Activated T-helper 1 cell treated with anti-CD3 and anti-CD28 coated beads, Interleukin-12 subunit alpha, Interleukin-12 subunit beta, Interleukin-2, Interleukin-4 antibody, amounts not matched to agents 30 ng/mL and 10 ng/mL and 1 ng/mL, durations not matched to agents 14 hours and 24 hours and 36 hours (primary cell): ENCODE measurements at regions not wholly inside any gene's neighbourhood (a gene's known extent, or its start where the extent isn't known, plus 50 kb on each side); places are given as distances from the start of the nearest gene placed in this dataset.
"Not testable (repeated sequence)": the region's sequence is repeated elsewhere in the genome, so short reads cannot be mapped to it uniquely, and the experiment has no call there.

ENCODE experiments used
- DNase-seq: peaks from one replicate; pipeline ENCODE4 v3.0.0; 2021; ENCODE audit warnings: low spot score
- H3K27ac Mint-ChIP-seq: one replicate; pipeline ENCODE4 v1.8.0; 2021; ENCODE audit warnings: mild to moderate bottlenecking, mixed read lengths
- H3K27me3 Mint-ChIP-seq: one replicate; pipeline ENCODE4 v1.8.0; 2022; ENCODE audit warnings: mild to moderate bottlenecking, moderate library complexity, mixed read lengths; ENCODE audit not compliant: insufficient read depth
- H3K36me3 Mint-ChIP-seq: one replicate; pipeline ENCODE4 v1.8.0; 2021; ENCODE audit warnings: low read depth, mixed read lengths
- H3K4me1 Mint-ChIP-seq: one replicate; pipeline ENCODE4 v1.8.0; 2021; ENCODE audit warnings: low read depth, mixed read lengths
- H3K4me3 Mint-ChIP-seq: one replicate; pipeline ENCODE4 v1.8.0; 2021; ENCODE audit warnings: mild to moderate bottlenecking, moderate library complexity, mixed read lengths
- H3K9me3 Mint-ChIP-seq: one replicate; pipeline ENCODE4 v1.8.0; 2021; ENCODE audit warnings: mixed read lengths
- intact Hi-C: fragments of 100-400 bp; cut with micrococcal nuclease; formaldehyde crosslinking; loops from one replicate; pipeline ENCODE4 v1.15.1; 2024

DNA sequence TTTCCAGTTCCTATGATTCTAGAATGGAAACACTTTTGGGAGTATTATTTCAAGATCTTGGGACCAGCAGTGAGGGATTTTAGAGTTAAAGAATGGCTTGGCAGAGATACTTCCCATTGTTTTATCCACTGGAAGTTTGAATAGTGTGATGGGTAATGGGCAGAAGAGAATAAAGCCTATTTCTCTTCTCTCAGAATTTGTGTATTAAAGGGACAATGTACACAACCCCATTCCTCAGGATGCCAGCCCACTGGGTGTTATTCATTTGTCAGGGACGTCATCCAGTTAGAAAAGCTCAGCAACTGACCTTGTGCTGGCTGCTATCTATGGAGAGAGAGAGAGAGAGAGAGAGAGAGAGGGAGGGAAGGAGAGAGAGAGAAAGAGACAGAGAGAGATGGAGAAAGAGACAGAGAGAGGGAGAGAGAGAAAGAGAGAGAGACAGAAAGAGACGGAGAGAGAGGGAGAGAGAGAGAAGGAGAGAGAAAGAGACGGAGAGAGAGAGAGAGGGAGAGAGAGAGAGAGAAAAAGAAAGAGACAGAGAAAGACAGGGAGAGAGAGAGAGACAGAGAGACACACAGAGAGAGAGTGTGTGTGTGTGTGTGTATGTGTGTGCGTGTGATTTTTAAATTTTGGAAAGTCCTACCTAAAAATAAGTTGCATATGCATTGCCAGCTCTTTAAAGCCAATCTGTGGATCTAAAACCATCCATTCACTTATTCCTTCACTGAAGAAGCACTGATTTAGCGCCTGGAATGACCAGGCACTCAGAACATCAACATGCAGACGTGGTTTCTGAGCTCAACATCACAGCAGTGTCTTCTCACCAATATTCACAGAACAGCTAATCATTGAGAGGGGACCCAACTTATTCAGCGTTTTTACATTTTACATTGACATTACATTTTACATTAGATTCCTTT lies 388.8 kb downstream of the THBS2 start:
- no peaks in the 10 kb centered on the region for H3K9me3 Mint-ChIP-seq
- H3K4me3 Mint-ChIP-seq, result no peak overlapping the region
- no peak for DNase-seq
- no peaks in the 10 kb centered on the region for H3K36me3 Mint-ChIP-seq
- no peak overlapping the region for H3K27ac Mint-ChIP-seq
- H3K27me3 Mint-ChIP-seq, result no peaks in the 10 kb centered on the region
- intact Hi-C loops, result no loop called here
- no peaks in the 10 kb centered on the region for H3K4me1 Mint-ChIP-seq

GRCh38 chr6:168863467-168863866 lies 390.2 kb downstream of the THBS2 start:
- Mint-ChIP-seq H3K27me3 (no peaks in the 10 kb centered on the region), H3K9me3 (no peaks in the 10 kb centered on the region), H3K4me1 (no peaks in the 10 kb centered on the region), H3K27ac (no peak overlapping the region), H3K36me3 (no peaks in the 10 kb centered on the region), H3K4me3 (no peak overlapping the region)
- DNase-seq, result no peak
- intact Hi-C loops, result no loop called here

DNA sequence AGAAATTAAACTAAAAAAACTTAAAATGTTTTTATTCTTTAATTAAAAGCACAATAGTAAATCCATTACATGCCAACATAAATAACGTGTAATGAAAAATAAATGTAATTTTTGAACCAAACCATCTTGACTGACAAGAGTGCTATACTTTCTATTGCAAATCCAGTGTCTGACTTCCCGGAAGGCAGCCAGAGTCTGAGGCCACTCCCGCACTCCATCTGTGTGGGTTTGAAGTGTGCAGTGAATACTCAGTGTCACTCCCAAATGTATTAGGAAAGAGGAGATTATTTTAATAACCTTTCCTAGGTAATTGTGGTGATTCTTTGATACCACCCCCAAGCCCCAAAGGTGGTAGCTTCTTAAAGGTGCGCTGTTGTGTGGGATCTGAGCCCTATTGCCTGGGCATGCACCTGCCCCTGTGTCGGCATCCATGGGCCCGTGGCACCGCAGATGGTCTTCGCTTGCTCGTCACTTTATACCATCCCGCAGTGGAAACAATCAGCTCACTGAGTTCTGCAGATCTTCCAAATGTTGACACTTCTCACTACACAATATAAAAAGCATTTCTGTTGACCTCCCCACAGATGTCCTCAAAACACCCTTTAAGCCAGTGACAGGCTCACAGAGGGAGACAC lies 391.2 kb downstream of the THBS2 start:
- Mint-ChIP-seq H3K9me3 (no peaks in the 10 kb centered on the region), H3K4me1 (no peaks in the 10 kb centered on the region), H3K27me3 (no peaks in the 10 kb centered on the region), H3K27ac (no peak overlapping the region), H3K4me3 (no peak overlapping the region), H3K36me3 (no peaks in the 10 kb centered on the region)
- no peak for DNase-seq
- intact Hi-C loops, result no loop called here

- intact Hi-C loops, result no loop called here
- Mint-ChIP-seq H3K4me1 (no peaks in the 10 kb centered on the region), H3K27me3 (no peaks in the 10 kb centered on the region), H3K9me3 (no peaks in the 10 kb centered on the region), H3K27ac (no peak overlapping the region), H3K36me3 (no peaks in the 10 kb centered on the region), H3K4me3 (no peak overlapping the region)
- no peak for DNase-seq
Measured at GRCh38 chr6:168860987-168861386, 392.7 kb downstream of the THBS2 start.

DNA sequence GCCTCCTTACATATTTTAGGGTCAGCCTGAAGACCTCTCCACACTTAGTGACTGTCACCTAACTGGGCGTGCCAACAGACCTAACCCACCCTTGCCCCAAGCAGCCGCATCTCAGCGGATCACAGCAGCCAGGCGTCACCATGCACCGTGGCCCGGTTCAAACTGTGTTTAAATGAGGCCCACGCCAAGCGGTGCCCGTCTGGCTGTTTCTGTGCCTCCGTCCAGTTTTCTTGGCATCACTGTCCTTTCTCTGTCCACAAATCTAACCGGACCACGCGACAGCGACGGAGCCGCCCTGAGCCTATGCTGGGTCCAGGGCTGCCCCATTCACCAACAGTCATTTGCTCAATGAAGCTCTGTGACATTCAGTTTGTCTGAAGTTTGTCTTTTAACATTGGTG lies 393.3 kb downstream of the THBS2 start:
- H3K27ac Mint-ChIP-seq, result no peak overlapping the region
- no peaks in the 10 kb centered on the region for H3K27me3 Mint-ChIP-seq
- H3K9me3 Mint-ChIP-seq, result no peaks in the 10 kb centered on the region
- DNase-seq, result no peak
- H3K4me3 Mint-ChIP-seq, result no peak overlapping the region
- H3K36me3 Mint-ChIP-seq, result no peaks in the 10 kb centered on the region
- H3K4me1 Mint-ChIP-seq, result no peaks in the 10 kb centered on the region
- intact Hi-C loops, result no loop called here

- intact Hi-C loops, result no loop called here
- Mint-ChIP-seq H3K27ac (no peak overlapping the region), H3K27me3 (no peaks in the 10 kb centered on the region), H3K4me3 (no peak overlapping the region), H3K4me1 (no peaks in the 10 kb centered on the region), H3K36me3 (no peaks in the 10 kb centered on the region), H3K9me3 (no peaks in the 10 kb centered on the region)
- DNase-seq, result no peak
Measured at GRCh38 chr6:168858926-168859325, 394.7 kb downstream of the THBS2 start.

DNA sequence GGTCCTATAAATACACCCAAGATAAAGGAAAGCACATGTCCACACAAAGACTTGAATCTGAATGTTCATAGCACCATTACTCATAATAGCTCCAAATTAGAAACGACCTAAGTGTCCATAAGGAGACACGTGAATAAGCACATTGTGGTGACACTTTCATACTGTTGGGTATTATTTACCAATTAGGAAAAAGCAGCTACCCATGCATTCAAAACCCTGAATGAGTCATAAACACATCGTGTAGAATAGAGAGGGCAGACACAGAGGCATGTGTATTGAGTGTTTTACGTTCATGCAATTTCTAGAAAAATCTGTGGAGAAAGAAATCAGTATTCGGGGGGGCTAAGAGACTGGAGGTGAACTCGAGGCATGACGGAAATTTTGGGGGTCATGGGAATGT lies 396.7 kb downstream of the THBS2 start:
- Mint-ChIP-seq H3K27ac (no peak overlapping the region), H3K4me1 (no peaks in the 10 kb centered on the region), H3K4me3 (no peak overlapping the region), H3K27me3 (no peaks in the 10 kb centered on the region), H3K9me3 (no peaks in the 10 kb centered on the region), H3K36me3 (no peaks in the 10 kb centered on the region)
- no peak for DNase-seq
- intact Hi-C loops, result no loop called here

- Mint-ChIP-seq H3K36me3 (no peaks in the 10 kb centered on the region), H3K27me3 (no peaks in the 10 kb centered on the region), H3K4me3 (no peak overlapping the region), H3K4me1 (no peaks in the 10 kb centered on the region), H3K9me3 (peaks cover 9% of the 10 kb centered on the region), H3K27ac (no peak overlapping the region)
- intact Hi-C loops, result no loop called here
- DNase-seq, result no peak
Measured at GRCh38 chr6:168852376-168852884, 401.2 kb downstream of the THBS2 start.

DNA sequence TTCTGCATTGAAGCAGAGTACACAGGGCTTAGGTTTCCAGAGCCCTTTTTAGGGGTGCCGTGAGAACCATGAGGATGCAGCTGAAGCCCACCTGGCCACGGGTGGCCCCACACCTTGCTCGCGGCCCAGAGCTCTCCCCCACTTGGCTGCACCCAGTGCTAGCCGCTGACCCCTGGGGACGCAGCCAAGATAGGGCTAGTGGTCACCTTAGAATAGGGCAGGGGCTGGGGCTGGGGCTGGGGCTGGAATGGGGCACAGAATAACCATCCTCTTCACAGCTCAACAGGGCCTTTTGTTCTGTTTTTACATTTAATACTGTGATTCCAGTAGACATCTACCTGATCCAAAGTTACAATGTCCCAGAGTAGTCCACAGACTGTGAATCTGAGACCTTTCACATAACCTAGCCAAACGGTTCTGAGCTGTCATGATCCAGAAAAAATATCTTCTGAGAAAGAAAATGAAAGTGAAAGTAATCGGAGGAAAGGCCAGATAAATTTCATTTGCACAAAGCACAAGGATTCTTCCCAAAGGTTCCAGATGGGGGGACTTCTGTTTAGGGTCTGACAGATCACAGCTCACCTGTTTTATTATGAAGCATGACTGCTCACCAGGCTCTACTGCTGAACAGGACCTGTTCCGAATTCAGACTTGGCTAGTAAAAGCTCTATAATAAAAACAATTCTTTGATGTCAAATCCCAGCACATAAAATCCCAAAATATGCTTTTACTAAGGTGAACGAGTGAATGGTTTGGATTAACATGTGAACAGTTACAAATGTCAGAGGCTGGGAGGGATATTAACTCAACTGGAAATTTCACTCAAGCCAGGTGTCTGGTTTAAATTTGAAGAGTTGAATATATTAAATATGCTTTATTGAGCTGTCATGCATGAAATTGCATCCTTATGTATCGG lies 401.9 kb downstream of the THBS2 start:
- intact Hi-C loops, result no loop called here
- DNase-seq, result no peak
- H3K4me3 Mint-ChIP-seq, result no peak overlapping the region
- H3K9me3 Mint-ChIP-seq, result peaks cover 9% of the 10 kb centered on the region
- no peaks in the 10 kb centered on the region for H3K27me3 Mint-ChIP-seq
- peak overlapping the region; percentile 65 for H3K27ac Mint-ChIP-seq
- H3K4me1 Mint-ChIP-seq, result no peaks in the 10 kb centered on the region
- H3K36me3 Mint-ChIP-seq, result no peaks in the 10 kb centered on the region

DNA sequence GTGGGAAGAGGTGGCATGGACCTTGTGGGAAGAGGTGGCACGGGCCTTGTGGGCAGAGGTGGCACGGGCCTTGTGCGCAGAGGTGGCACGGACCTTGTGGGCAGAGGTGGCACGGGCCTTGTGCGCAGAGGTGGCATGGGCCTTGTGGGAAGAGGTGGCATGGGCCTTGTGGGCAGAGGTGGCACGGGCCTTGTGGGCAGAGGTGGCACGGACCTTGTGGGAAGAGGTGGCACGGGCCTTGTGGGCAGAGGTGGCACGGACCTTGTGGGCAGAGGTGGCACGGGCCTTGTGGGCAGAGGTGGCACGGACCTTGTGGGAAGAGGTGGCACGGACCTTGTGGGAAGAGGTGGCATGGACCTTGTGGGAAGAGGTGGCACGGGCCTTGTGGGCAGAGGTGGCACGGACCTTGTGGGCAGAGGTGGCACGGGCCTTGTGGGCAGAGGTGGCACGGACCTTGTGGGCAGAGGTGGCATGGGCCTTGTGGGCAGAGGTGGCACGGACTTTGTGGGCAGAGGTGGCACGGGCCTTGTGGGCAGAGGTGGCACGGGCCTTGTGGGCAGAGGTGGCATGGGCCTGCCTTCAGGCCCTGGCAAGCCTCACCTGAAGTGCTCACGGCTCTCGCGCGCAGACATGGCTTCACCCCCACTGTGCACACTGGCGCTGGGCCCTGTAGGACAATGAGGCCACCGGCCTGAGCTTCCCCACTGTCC lies 403.5 kb downstream of the THBS2 start:
- H3K36me3 Mint-ChIP-seq, H3K9me3 Mint-ChIP-seq, intact Hi-C loops, H3K4me1 Mint-ChIP-seq, H3K4me3 Mint-ChIP-seq, H3K27me3 Mint-ChIP-seq, H3K27ac Mint-ChIP-seq, DNase-seq: not testable (repeated sequence)

DNA sequence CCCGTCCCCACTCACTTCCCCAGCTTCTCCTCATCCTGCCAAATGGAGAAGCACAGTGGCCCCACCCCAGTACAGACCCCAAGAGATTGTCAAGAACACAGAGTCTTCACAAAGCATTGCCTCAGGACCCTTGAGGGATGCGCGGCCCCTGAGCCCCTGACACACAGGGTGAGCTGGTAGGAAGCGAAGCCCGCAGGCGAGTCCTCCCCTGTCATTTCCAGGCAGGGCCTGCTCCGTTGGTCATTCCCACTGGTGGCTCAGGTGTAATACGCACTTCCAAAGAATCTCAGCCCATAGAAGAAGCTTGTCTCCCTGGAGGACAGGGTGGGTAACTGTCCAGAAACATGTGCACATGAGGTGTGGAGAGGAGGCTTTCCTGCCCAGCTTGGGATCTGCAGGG lies 404.2 kb downstream of the THBS2 start:
- Mint-ChIP-seq H3K4me3 (no peak overlapping the region), H3K9me3 (peaks cover 9% of the 10 kb centered on the region), H3K36me3 (no peaks in the 10 kb centered on the region), H3K4me1 (no peaks in the 10 kb centered on the region), H3K27ac (no peak overlapping the region), H3K27me3 (no peaks in the 10 kb centered on the region)
- no peak for DNase-seq
- intact Hi-C loops, result no loop called here

GRCh38 chr6:168848797-168849196 lies 404.8 kb downstream of the THBS2 start:
- no peak for DNase-seq
- Mint-ChIP-seq H3K4me1 (no peaks in the 10 kb centered on the region), H3K27ac (no peak overlapping the region), H3K36me3 (no peaks in the 10 kb centered on the region), H3K27me3 (no peaks in the 10 kb centered on the region), H3K4me3 (no peak overlapping the region), H3K9me3 (peaks cover 9% of the 10 kb centered on the region)
- intact Hi-C loops, result no loop called here
